Loucy (cell line): ENCODE measurements at regions not wholly inside any gene's neighbourhood (a gene's known extent, or its start where the extent isn't known, plus 50 kb on each side); places are given as distances from the start of the nearest gene placed in this dataset.

Experiments used
- H2AFZ ChIP-seq: fragments of 200-600 bp; sonication (generic); 2 replicates; pipeline ENCODE4 v1.6.0; 2016; ENCODE audit warnings: antibody characterized with exemption, mild to moderate bottlenecking, low read length, moderate library complexity
- H3F3A ChIP-seq: fragments of 200-600 bp; 2 replicates; pipeline ENCODE4 v1.6.0; 2016; ENCODE audit warnings: antibody characterized with exemption, low read depth, mild to moderate bottlenecking
- H3K27me3 ChIP-seq: fragments of 200-600 bp; sonication (generic); 2 replicates; pipeline ENCODE4 v1.6.1; 2014; ENCODE audit warnings: low read length, mild to moderate bottlenecking; ENCODE audit not compliant: insufficient read depth, poor library complexity, severe bottlenecking
- H3K36me3 ChIP-seq: fragments of 200-600 bp; sonication (generic); 2 replicates; pipeline ENCODE4 v1.6.1; 2016; ENCODE audit warnings: low read length; ENCODE audit not compliant: insufficient read depth
- H3K4me1 ChIP-seq: fragments of 200-600 bp; sonication (generic); 2 replicates; pipeline ENCODE4 v1.5.1; 2014; ENCODE audit warnings: low read length, mild to moderate bottlenecking; ENCODE audit not compliant: insufficient read depth, poor library complexity, severe bottlenecking
- H3K4me2 ChIP-seq: fragments of 200-600 bp; sonication (generic); 2 replicates; pipeline ENCODE4 v1.6.0; 2014; ENCODE audit warnings: antibody characterized with exemption, low read length, low read depth, mild to moderate bottlenecking; ENCODE audit not compliant: poor library complexity, severe bottlenecking
- H3K4me3 ChIP-seq: fragments of 200-600 bp; sonication (generic); 2 replicates; pipeline ENCODE4 v1.5.1; 2014; ENCODE audit warnings: low read length, mild to moderate bottlenecking, mixed read lengths; ENCODE audit not compliant: poor library complexity, severe bottlenecking
- H3K79me2 ChIP-seq: fragments of 200-600 bp; sonication (generic); 2 replicates; pipeline ENCODE4 v1.6.1; 2014; ENCODE audit warnings: low read length; ENCODE audit not compliant: insufficient read depth
- H3K9ac ChIP-seq: fragments of 200-600 bp; sonication (generic); 2 replicates; pipeline ENCODE4 v1.6.0; 2014; ENCODE audit warnings: mild to moderate bottlenecking, low read depth, low read length, moderate library complexity; ENCODE audit not compliant: poor library complexity, severe bottlenecking
- H3K9me2 ChIP-seq: fragments of 200-600 bp; sonication (generic); replicated peaks from 2 replicates; pipeline ENCODE4 v1.6.1; 2016; ENCODE audit warnings: low read depth, low read length, mixed read lengths
- H3K9me3 ChIP-seq: fragments of 200-600 bp; sonication (generic); 2 replicates; pipeline ENCODE4 v1.6.1; 2014; ENCODE audit warnings: mild to moderate bottlenecking, antibody characterized with exemption, low read length, low read depth; ENCODE audit not compliant: insufficient read depth
- H4K20me1 ChIP-seq: fragments of 200-600 bp; sonication (generic); 2 replicates; pipeline ENCODE4 v1.6.0; 2014; ENCODE audit warnings: antibody characterized with exemption, low read length, mild to moderate bottlenecking; ENCODE audit not compliant: insufficient read depth, poor library complexity, severe bottlenecking
- CTCF ChIP-seq: fragments of 200-600 bp; sonication (generic); conservative IDR thresholded peaks from 2 replicates; pipeline ENCODE4 v1.5.1; 2014; ENCODE audit warnings: mild to moderate bottlenecking, antibody characterized with exemption, low read length
- EZH2phosphoT487 ChIP-seq: fragments of 200-600 bp; IDR thresholded peaks from 2 replicates; pipeline ENCODE4 v1.6.1; 2018; ENCODE audit warnings: antibody characterized with exemption, mild to moderate bottlenecking, moderate library complexity, borderline replicate concordance

- no peaks in the 10 kb centered on the region for H3K9me2 ChIP-seq
- no peaks in the 10 kb centered on the region for H3K9me3 ChIP-seq
- no peaks in the 10 kb centered on the region for H3F3A ChIP-seq
- H3K4me2 ChIP-seq: no peak overlapping the region
- TF ChIP-seq EZH2phosphoT487 (no peak), CTCF (no peak)
- H3K27me3 ChIP-seq: no peaks in the 10 kb centered on the region
- no peaks in the 10 kb centered on the region for H3K36me3 ChIP-seq
- no peaks in the 10 kb centered on the region for H4K20me1 ChIP-seq
- no peaks in the 10 kb centered on the region for H3K79me2 ChIP-seq
- no peak overlapping the region for H3K4me3 ChIP-seq
- no peaks in the 10 kb centered on the region for H3K4me1 ChIP-seq
- no peak overlapping the region for H3K9ac ChIP-seq
- no peak overlapping the region for H2AFZ ChIP-seq
Observed at GRCh38 chr13:103852036-103852435, 785.8 kb upstream of the SLC10A2 start.

GRCh38 chr13:103844471-103844870 lies 778.3 kb upstream of the SLC10A2 start:
- no peak for TF ChIP-seq EZH2phosphoT487
- no peak for TF ChIP-seq CTCF
- Histone ChIP-seq H3K4me1 (no peaks in the 10 kb centered on the region), H3K9me3 (no peaks in the 10 kb centered on the region), H3K36me3 (no peaks in the 10 kb centered on the region), H3K27me3 (no peaks in the 10 kb centered on the region), H3K9me2 (no peaks in the 10 kb centered on the region), H3K4me2 (no peak overlapping the region), H3K9ac (no peak overlapping the region), H3K4me3 (no peak overlapping the region), H4K20me1 (no peaks in the 10 kb centered on the region), H3F3A (no peaks in the 10 kb centered on the region), H3K79me2 (no peaks in the 10 kb centered on the region), H2AFZ (no peak overlapping the region)

- Histone ChIP-seq H3K9me3 (no peaks in the 10 kb centered on the region), H3K79me2 (no peaks in the 10 kb centered on the region), H4K20me1 (no peaks in the 10 kb centered on the region), H3K9me2 (no peaks in the 10 kb centered on the region), H3K27me3 (no peaks in the 10 kb centered on the region), H2AFZ (no peak overlapping the region), H3K4me1 (no peaks in the 10 kb centered on the region), H3K4me3 (no peak overlapping the region), H3F3A (no peaks in the 10 kb centered on the region), H3K9ac (no peak overlapping the region), H3K36me3 (no peaks in the 10 kb centered on the region), H3K4me2 (no peak overlapping the region)
- TF ChIP-seq CTCF: no peak
- TF ChIP-seq EZH2phosphoT487: no peak
Observed at GRCh38 chr13:103839460-103839859, 773.2 kb upstream of the SLC10A2 start.
